IPS-15b (cell line): ENCODE measurements at regions not wholly inside any gene's neighbourhood (a gene's known extent, or its start where the extent isn't known, plus 50 kb on each side); places are given as distances from the start of the nearest gene placed in this dataset.
"Not testable (repeated sequence)": the region's sequence is repeated elsewhere in the genome, so short reads cannot be mapped to it uniquely, and the experiment has no call there.

Source experiments
- H3K27me3 ChIP-seq: one replicate; pipeline ENCODE4 v1.6.1; 2013; ENCODE audit warnings: low read length; ENCODE audit not compliant: control insufficient read depth, insufficient read depth
- H3K36me3 ChIP-seq: one replicate; pipeline ENCODE4 v1.6.1; 2013; ENCODE audit warnings: low read length; ENCODE audit not compliant: control insufficient read depth, insufficient read depth
- H3K4me1 ChIP-seq: one replicate; pipeline ENCODE4 v1.6.1; 2013; ENCODE audit warnings: mild to moderate bottlenecking, low read length; ENCODE audit not compliant: control insufficient read depth, insufficient read depth
- H3K4me3 ChIP-seq: one replicate; pipeline ENCODE4 v1.5.1; 2013; ENCODE audit warnings: low read depth, low read length
- H3K9ac ChIP-seq: one replicate; pipeline ENCODE4 v1.6.1; 2013; ENCODE audit warnings: low read depth, mild to moderate bottlenecking, low read length
- H3K9me3 ChIP-seq: one replicate; pipeline ENCODE4 v1.6.1; 2013; ENCODE audit warnings: mild to moderate bottlenecking, low read length; ENCODE audit not compliant: control insufficient read depth, insufficient read depth

DNA sequence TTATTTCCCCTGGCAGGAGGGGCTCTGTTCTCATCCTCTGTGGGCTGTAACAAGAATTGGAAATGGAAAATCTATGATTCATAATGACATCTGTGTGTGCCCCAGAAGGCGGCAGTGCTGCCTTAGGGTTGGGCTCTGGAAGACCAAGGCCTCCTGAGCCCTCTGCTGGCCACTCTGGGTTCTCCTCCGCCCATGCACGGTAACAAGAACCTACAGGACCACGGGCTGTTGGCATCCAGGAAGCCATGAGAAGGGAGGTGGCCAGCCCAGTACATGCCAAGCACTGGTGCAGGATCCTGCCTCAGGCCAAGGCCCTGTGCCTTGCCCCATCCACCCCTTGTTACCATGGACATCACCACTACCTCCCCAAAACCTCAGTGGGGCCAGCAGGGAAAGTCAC is 454.2 kb downstream of the TP53TG3F start:
- H3K9me3 ChIP-seq, H3K36me3 ChIP-seq, H3K27me3 ChIP-seq, H3K4me3 ChIP-seq, H3K4me1 ChIP-seq, H3K9ac ChIP-seq: not testable (repeated sequence)

DNA sequence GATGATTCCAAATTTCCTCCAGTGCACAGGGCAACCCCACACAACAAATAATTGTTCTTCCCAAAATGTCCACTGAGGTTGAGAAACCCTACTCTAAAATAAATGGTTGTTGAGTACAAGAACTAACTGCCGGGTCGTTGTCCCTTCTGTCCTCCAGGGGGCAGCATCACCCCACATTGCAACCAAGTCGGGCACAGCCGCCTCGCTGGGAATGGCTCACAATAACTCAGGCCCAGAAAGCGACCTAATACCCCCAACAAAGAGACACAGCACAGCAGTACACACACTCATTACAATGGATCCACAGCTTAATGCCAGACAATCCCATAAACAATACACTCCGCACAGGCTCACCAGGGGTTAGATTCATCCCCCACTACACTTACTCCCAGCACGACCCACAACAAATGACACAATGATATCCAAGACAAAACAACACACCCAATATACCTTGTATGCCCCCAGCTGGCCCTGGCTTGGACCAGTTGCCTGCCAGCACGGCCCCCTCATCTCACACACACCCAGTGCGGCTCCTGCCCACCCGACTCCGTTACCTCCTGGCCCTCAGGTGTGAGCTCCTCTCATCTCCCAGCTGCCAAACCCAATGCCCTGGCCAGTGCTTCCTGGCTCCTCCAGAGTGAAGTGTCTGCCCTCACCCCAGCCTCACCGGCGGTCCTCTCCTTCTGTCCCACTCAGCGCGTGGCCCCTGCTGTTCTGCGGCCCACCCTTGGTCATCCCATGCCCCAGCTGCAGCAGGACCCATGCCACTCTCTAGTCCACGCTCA is 461.5 kb downstream of the TP53TG3F start:
- not testable (repeated sequence) for H3K36me3 ChIP-seq, H3K4me3 ChIP-seq, H3K9ac ChIP-seq, H3K27me3 ChIP-seq, H3K9me3 ChIP-seq, H3K4me1 ChIP-seq

DNA sequence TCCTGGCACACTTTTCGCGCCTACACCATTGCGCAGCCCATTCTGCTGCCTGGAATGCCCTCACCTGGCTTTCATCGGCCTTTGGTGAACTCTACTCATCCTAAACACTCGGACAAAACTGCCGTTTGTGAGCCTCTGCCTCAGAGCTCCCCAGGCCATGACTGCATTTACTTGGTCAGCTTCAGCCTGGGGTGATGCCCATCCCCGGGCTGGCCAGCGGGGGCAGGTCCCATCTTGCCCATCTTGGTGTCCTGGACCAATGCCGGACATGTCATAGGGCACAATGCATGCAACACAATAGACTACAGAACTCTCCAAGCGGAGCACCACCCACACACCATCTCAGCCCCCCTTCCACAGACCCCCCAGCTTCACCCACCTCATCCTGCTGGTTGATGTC is 463.5 kb downstream of the TP53TG3F start:
- H3K4me1 ChIP-seq, H3K9me3 ChIP-seq, H3K9ac ChIP-seq, H3K4me3 ChIP-seq, H3K36me3 ChIP-seq, H3K27me3 ChIP-seq: not testable (repeated sequence)

DNA sequence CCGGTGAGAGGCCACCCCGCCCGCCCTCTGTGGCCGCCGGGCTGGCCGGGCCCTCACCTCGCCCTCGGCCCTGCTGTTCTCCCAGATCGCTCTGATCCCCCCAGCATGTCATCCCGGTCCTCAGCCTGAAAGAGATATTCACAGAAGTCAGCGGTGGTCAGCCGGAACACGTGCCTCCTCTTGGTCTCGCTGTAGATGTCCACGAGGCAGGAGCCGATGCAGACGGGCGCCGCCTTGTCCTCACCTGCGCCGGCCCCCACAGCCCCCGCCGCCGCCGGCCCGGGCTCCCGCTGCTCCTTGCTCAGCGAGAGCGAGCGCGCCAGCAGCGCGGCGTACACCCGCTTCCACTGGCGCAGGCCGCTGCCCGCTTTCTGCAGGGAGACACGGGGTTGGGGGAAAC is 468.6 kb downstream of the TP53TG3F start:
- not testable (repeated sequence) for H3K9me3 ChIP-seq, H3K27me3 ChIP-seq, H3K4me3 ChIP-seq

DNA sequence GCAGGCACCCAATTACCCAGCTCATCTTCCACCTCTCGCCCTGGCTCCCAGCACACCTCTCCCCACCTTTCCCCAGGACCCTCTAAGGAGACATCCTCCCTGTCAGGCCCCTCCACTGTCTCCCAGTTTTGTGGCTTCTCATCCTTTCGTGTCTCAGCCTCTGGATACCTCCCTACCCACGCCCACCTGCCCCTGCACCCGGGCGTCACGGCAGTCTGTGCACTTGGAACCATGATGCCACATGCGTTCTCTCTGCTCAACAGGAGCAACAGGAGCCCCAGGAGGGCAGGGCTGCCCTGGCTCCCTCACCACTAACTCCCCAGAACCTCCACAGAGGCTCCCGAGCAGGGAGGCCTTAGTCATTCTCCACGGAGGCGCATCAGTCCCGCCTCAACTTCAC is 472.8 kb downstream of the TP53TG3F start:
- H3K4me1 ChIP-seq, H3K9me3 ChIP-seq, H3K9ac ChIP-seq, H3K27me3 ChIP-seq, H3K36me3 ChIP-seq, H3K4me3 ChIP-seq: not testable (repeated sequence)

More for the DNA sequence above, 468.6 kb downstream of the TP53TG3F start:
- not testable (repeated sequence) for H3K9ac ChIP-seq, H3K36me3 ChIP-seq, H3K4me1 ChIP-seq

DNA sequence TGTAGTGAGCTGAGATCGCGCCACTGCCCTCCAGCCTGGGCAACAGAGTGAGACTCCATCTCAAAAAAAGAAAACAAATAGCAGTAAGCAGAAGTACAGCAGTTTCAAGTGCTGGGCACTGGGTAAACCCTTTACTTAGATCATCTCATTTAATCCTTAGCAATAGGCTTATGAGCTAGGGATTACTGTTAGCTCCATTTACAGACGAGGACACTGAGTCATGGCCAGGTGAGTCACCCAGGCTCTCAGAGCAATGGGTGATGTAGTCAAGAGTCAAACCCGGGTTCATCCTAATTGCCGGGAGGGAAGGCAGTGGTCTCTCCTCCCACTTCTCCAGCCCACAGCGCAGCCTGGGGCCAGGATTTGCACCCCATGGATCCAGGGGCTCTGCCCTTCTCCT is 473.6 kb downstream of the TP53TG3F start:
- not testable (repeated sequence) for H3K27me3 ChIP-seq, H3K4me1 ChIP-seq, H3K9ac ChIP-seq, H3K4me3 ChIP-seq, H3K36me3 ChIP-seq, H3K9me3 ChIP-seq

DNA sequence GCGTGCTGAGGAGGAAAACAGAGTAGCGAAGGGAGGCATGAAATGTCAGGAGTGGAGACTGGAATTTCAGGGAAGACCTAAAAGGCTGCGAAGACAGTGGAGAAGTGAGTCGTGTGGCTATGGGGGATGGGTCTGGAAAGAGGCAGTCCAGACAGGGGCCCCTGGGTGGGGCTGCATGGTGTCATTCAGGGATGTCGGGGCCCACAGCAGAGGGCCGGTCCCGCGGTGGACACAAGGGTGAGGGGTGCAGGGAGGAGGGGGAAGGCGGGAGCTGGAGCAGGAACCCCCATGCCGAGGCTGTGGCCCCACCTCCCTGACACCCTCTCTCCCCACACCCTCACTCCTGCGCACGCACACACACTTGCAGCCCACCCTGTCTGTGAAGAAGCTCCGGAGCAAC is 476.4 kb downstream of the TP53TG3F start:
- not testable (repeated sequence) for H3K9ac ChIP-seq, H3K9me3 ChIP-seq, H3K4me1 ChIP-seq

DNA sequence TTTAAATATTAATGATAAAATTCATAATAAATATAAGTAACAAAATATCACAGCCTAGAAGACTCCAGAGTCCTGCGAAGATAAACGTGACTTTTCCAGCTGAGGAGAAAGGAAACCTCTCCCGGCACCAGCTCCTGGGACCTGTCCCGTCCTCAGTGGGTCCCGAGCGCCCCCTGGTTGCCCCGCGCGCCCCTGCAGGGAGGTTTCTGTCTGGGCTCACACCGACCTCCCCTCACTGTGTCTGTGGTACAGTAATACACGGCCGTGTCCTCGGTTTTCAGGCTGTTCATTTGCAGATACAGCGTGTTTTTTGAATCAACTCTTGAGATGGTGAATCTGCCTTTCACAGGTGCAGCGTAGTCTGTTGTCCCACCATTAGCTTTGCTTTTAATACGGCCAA is 478.7 kb downstream of the TP53TG3F start:
- H3K4me1 ChIP-seq, H3K27me3 ChIP-seq, H3K4me3 ChIP-seq, H3K36me3 ChIP-seq, H3K9me3 ChIP-seq, H3K9ac ChIP-seq: not testable (repeated sequence)

More for the DNA sequence above, 476.4 kb downstream of the TP53TG3F start:
- not testable (repeated sequence) for H3K36me3 ChIP-seq, H3K27me3 ChIP-seq, H3K4me3 ChIP-seq

DNA sequence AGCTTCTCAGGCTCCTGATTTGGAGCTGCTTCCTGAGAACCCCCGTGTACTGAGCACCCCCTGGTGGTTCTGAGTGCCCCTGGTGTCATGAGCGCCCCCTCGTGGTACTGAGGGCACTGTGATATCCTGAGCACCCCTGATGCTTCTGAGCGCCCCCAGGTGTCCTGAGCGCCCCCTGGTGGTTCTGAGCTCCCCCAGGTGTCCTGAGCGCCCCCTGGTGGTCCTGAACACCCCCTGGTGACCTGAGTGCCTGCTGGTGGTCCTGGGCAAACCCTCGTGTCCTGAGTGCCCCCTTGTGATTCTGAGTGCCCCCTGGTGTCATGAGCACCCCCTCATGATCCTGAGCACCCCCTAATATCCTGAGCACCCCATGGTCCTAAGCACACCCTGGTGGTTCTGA is 502.1 kb downstream of the TP53TG3F start:
- not testable (repeated sequence) for H3K9me3 ChIP-seq, H3K4me3 ChIP-seq, H3K27me3 ChIP-seq, H3K9ac ChIP-seq, H3K4me1 ChIP-seq, H3K36me3 ChIP-seq

DNA sequence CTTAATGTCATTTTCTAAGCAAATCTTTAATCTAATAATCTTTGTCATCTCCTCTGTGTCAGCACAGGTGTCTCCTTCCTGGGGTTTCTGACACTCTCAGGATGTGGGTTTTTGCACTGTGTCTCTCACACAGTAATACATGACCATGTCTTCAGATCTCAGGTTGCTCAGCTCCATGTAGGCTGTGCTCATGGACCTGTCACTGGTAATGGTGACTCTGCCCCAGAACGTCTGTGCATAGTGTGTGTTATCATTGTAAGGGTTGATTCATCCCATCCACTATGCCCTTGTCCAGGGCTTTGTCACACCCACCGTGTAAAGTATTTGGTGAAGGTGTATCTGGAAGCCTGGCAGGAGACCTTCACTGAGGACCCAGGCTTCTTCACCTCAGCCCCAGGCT is 506.1 kb downstream of the TP53TG3F start:
- not testable (repeated sequence) for H3K9me3 ChIP-seq, H3K36me3 ChIP-seq, H3K4me1 ChIP-seq, H3K9ac ChIP-seq, H3K4me3 ChIP-seq, H3K27me3 ChIP-seq

DNA sequence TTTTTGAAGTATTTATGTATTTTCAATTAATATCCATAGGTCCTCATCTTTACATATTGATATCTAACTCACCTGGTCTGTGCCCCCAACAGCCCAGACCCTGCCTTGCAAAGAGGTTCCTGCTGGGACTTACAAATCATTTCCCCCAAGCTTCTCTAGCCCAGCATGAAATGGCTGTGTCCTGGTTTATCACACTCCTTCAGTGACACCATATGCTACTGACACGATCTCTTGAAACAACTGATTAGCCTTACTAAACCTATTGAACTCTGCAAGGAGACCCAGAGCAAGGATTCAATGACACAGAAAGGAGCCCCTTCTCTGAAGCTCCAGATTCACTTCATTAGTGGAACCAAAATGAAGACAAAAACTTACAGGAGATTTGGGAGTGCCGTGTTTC is 507.4 kb downstream of the TP53TG3F start:
- H3K36me3 ChIP-seq, H3K27me3 ChIP-seq, H3K9ac ChIP-seq, H3K4me1 ChIP-seq, H3K4me3 ChIP-seq, H3K9me3 ChIP-seq: not testable (repeated sequence)

DNA sequence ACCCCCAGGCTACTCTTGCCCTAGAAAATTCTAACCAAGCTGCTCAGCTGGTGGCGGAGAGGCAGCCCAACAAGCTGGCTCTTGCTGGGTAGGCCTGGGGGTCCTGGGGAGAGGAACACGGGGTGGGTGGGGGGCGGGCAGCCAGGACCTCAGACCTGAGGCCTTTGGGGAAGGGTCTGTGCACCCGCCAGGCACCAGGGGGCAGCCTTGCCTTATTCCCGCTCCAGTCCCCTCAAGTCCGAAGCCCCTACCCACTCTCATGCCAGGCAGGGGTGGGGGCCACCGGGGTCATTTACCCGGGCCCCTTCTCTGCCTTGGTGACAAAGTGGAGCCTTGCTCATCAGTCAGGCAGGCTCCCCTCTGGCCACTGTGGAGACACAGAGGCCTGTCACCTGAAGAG is 515.1 kb downstream of the TP53TG3F start:
- H3K4me3 ChIP-seq, H3K9me3 ChIP-seq, H3K36me3 ChIP-seq, H3K4me1 ChIP-seq, H3K9ac ChIP-seq, H3K27me3 ChIP-seq: not testable (repeated sequence)

DNA sequence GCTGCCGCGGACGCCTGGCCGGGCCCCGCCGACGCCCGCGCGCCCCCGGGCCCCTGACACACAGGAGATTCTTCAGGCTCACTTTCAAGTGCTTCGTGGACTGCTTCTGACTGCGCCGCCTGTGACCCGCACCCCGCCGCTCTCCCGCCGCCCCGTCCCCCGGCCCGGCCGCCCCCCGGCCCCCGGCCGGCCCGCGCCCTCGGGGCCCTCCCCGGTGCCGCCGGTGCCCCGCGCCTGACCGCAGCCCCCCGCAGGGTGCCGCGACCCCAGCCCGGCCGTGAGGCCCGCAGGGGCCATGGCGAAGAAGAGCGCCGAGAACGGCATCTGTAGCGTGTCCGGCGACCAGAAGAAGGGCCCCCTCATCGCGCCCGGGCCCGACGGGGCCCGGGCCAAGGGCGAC is 516.3 kb downstream of the TP53TG3F start:
- H3K36me3 ChIP-seq, H3K9ac ChIP-seq, H3K4me1 ChIP-seq, H3K4me3 ChIP-seq, H3K9me3 ChIP-seq, H3K27me3 ChIP-seq: not testable (repeated sequence)
